ACHN (cell line): ENCODE measurements at regions not wholly inside any gene's neighbourhood (a gene's known extent, or its start where the extent isn't known, plus 50 kb on each side); places are given as distances from the start of the nearest gene placed in this dataset.
"Not testable (repeated sequence)": the region's sequence is repeated elsewhere in the genome, so short reads cannot be mapped to it uniquely, and the experiment has no call there.

ENCODE experiments used
- DNase-seq: peaks from one replicate; pipeline ENCODE4 v3.0.0-alpha.2; 2015
- in situ Hi-C: cut with HindIII; loops from 2 replicates; pipeline ENCODE4 v1.10.0; 2017; ENCODE audit warnings: low sequenced_read_pairs, low pct_ligation_motif_present, low pct_unique_long_range_greater_than_20kb

DNA sequence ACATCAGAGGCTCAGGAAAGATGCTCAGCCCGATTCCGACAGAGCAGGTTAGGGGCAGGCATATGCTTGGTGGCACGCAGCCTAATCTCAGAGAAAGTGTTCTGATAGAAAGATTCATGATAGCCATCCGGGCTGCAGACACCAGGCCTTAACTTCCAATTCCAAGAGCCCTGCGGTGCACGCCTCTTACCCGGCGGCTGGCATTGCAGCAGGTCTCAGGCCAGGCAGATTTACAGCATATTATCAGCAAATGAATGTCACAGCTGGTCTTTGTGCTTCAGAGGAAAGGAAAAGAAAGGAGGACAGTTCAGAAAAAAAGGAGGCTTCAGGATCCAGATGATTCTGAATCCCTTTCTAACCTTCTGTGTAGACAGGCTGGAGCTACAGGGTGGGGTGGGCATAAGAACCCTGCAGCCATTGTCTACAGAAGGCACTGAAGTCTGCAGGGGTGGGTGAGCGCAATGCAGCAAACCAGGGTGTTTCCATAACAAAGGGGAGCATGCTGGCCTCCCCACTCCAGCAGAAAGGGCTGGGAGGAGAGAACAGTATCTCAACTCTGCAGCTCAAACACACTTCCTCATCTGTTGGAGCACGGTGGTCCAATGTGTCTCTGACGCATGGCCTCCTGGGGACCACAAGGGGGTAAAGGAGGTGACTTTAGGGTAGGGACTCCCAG, 277.4 kb upstream of the XYLT1 start:
- DNase-seq: no peak
- in situ Hi-C loops: no loop called here

DNA sequence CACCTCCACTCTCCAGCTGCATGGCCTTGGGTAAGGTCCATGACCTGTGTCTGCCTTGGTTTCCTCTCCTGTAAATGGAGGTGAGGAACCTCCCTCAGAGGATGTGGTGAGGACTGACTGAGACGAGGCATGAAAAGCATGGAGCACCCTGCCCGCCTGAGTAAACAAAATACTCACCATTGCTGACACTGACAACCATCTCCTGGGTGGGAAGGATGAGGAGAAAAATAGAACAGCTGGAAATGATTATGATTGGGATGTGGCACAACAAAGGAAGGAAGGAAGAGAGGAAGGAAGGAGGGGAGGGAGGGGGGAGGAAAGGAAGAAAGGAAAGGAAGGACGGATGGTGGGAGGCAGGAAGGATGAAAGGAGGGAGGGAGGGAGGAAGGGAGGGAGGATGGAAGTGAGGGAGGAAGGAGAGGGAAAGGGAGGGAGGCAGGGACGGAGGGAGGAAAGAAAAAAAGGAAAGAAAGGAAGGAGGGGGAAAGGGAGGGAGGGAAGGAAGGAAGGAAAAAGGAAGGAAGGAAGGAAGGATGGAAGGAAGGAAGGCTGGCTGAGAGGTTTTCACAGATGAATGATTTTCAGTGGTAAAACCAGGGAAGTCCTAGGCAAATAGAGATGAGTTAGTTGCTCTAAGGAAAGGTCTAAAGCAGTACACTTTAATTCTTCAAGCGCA, 276.5 kb upstream of the XYLT1 start:
- DNase-seq: no peak
- in situ Hi-C loops: no loop called here

DNA sequence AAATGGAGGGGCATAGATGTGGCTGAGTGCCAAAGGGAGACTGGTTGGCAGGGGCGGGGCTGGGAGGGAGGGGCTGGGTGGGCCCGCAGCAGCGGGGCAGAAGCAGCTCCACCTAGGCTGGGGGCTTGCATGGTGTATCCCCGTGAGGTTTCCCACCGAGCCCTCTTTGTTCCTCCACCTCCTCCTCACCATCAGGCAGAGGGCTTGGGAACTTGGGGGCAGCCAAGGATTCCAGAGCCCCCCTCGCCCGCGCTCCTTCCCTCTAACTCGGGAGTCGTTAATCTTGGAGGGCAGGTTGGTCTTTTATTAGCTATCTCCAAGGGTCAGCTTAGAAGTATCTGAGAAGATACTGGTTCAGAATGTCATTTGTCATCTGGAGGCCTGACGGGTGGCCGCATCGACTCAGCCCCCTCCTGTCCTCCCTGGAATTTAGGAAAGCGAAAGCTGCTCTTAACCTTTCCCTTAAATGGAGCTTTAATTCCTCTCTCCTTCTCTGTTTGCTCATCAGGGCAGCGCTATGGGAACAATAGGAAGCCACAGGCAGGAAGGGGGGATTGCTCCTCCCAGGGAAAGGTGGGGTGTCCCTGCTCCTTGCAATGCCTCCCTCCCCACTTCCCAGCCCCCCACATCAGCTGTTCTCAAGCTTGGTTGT, 274.3 kb upstream of the XYLT1 start:
- no peak for DNase-seq

DNA sequence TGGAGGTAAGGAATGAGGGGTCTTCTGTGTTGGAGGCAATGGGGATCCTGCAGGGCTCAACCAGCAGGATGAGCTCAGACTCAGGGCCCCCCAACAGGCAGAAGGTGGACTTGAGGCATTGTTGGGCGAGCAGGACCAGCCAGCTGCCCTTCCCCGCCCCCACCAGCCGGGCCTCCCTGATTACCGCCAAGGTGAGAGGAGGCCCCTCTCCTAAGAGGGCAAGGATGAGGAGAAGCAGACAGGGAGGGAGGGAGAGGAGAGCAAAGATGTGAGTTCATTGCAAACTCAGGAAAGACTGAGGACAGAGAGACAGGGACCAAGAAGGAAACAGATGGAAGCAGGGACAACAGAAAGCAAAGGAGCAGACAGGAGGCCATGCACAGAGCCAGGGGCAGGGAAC, 272.8 kb upstream of the XYLT1 start:
- DNase-seq: no peak
- in situ Hi-C loops: no loop called here

More for the DNA sequence above, 274.3 kb upstream of the XYLT1 start:
- in situ Hi-C loops: no loop called here

DNA sequence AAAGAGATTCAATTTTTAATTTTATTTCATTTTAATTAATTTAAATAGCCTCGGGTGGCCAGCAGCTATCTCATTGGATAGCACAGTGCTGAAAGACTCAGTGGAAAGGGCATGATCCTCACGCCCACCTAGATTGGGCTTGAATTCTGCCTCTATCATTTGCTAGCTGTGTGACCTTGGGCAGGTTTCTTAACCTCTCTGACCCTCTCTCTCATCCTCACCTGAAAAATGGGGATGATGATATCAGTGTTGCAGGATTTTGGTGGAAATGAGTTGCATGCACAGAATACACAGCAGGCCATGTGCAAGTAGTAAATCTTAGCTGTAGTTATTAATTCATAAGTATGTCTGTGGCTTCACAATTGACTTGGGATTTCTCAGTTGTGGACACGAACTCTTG, 272.4 kb upstream of the XYLT1 start:
- DNase-seq: no peak
- in situ Hi-C loops: no loop called here

DNA sequence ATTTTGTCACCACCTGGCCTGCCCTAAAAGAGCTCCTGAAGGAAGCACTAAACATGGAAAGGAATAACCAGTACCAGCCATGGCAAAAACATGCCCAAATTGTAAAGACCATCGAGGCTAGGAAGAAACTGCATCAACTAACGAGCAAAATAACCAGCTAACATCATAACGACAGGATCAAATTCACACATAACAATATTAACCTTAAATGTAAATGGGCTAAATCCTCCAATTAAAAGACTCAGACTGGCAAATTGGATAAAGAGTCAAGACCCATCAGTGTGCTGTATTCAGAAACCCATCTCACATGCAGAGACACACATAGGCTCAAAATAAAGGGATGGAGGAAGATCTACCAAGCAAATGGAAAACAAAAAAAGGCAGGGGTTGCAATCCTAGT, 264.3 kb upstream of the XYLT1 start:
- in situ Hi-C loops, DNase-seq: not testable (repeated sequence)

DNA sequence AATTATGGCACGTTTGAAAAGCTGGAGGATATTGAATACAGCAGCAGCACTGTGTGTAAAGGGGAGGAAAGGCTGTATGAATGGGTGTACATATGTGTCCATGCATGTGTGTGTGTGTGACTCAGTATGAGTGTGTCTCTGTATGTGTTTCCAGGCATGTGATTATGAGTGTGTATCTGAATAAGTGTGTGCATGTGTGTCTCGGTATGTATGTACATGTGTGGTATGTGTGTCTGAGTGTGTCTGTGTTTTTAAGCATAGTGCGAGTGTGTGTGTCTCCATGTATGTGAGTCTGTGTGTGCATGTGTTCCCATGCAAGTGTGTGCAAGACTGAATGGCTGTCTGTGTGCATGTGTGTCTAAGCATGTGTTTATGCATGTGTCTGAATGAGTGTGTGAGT, 259.1 kb upstream of the XYLT1 start:
- DNase-seq: no peak
- in situ Hi-C loops: no loop called here

DNA sequence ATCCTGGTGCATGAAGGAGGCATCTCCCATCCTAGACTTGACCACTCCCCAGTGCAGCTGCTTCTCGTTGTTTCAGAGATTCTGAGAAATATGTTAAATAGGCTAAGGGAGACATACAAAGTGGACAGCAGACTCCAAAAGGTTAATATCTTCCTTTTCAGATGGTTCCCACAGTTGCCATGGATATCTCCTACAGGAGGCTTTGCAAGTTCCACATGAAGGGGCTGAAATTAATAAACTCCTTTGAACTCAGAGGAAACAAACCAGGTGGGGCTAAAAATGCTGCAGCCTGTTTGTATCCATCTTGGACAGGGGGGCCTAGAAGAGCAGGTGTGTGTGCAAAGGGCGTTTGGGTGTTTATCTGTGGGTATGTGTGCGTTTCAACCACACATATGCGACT, 257.4 kb upstream of the XYLT1 start:
- DNase-seq: no peak
- in situ Hi-C loops: no loop called here

DNA sequence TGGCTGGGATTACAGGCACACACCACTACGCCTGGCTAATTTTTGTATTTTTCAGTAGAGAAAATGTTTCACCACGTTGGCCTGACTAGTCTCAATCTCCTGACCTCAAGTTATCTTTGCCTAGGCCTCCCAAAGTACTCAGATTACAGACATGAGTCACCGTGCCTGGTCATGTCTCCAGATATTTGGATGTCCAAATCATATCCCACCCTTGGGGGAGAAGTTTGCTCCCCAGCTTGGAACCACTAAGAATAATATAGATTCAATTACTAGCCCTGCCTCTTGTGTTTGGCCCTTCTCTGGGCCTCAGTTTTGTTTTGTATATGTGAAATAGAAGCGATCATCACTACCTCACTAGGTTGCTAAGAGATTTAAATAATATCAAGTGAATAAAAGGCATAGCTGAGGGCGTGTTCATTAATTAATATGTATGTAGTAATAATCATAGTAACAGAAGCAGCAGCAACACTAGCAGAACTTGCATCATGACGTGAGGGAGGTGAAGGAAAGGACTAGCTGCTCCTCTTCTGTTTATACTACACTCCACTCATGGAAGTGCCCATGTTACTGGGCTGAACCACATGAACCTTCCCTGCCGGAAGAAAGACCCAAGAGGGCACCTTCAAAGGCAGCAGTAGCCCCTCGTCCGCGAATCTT, 253.6 kb upstream of the XYLT1 start:
- in situ Hi-C loops: no loop called here
- DNase-seq: no peak

DNA sequence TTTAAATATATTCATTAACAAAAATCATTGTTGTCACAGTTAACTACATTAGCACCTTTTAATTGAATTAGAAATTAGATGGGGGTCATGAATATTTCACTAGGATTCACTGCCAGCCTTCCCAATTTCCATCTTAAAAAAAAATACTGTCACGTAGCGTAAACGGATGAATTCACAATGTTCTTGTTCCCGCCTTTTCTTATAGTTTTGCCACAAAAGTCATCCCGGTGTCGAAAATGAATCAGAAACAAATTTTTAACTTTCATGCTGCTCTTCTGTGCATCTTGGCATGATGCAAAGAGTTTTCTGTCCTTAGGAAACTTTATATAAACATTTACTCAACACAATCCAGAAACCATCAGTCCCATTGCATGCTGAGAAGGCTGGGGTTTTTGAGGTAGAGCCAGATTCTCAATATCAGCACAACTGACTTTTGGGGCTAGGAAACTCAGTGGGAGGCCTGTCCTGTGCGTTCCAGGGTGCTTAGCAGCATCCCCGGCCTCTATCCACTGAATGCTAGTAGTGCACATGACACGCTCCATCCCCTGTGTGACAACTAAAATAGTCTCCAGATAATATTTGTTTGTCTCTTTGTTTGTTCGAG, 252.9 kb upstream of the XYLT1 start:
- no peak for DNase-seq
- in situ Hi-C loops: no loop called here

DNA sequence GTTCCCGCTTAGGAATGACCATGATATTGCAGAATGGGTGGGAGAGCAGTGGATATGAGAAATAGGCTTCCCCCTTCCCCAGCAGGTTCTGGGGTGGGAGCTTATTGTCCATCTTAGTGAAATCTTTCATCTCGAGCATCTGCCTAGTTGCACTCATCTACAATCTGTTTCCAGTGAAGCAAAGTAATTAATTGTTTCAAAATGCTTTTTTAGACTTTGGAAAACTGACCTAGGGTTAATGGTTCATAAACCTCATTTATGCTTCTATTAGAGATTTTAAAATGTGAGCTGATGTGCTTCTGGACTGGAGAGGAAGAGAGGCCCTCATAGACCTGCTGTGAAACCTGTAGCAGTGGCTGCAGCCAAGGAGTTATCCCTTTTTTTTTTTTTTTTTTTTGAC, 247.7 kb upstream of the XYLT1 start:
- in situ Hi-C loops: no loop called here
- no peak for DNase-seq

DNA sequence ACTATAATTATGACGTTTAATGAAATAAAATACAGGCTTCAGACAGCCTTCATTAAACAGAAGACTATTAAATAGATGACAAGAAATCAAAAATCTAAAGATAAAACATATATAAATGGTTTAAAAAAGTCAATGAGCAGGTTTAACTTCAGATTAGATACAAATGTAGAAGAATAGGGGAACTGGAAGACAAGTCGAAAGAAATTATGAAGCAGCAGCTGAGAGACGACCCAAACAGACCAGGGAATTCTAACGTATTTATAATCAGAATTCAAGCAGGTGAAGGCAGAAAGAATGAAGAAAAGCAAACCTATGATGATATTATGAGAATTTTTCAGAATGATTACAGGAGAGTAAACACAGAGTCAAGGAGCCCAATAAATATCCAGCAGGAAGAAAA, 235.1 kb upstream of the XYLT1 start:
- DNase-seq: no peak
- in situ Hi-C loops: no loop called here

DNA sequence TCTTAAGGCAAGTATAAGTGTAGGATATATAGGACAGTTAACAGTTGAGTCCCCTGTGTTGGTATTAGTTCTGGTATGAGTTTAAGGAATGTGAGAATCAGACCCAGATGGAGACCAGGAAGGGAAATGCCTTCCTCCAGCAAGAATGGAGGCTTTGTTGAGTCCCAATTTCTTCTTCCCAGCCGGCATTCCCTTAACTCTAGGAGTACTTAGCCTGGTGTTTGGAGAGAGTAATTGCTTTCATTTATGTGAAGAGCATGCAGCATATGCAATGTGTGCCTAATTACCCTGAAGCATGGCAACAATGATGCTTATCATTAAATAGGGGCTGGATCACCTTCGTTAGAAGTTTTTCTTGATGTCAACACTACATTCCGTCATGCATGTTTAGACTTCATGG, 225.9 kb upstream of the XYLT1 start:
- in situ Hi-C loops: no loop called here
- DNase-seq: no peak

DNA sequence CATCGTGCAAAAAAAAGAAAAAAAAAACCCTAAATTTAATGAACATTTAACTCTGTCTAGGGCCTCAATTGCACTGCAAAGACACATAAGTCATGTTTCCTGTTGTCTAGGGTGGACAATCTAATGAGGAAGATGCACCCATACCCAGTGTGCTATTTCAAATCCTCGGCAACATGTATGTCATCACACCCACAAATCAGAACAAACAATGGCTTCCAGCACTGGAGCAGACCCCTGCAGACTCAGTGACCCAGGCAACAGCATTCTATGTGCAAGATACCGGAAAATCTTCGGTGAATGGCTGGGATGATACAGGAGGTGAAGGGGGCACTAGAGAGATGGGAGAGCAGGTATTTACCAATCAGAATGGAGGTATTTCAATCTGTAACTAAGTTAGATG, 221.7 kb upstream of the XYLT1 start:
- in situ Hi-C loops: no loop called here
- DNase-seq: no peak

DNA sequence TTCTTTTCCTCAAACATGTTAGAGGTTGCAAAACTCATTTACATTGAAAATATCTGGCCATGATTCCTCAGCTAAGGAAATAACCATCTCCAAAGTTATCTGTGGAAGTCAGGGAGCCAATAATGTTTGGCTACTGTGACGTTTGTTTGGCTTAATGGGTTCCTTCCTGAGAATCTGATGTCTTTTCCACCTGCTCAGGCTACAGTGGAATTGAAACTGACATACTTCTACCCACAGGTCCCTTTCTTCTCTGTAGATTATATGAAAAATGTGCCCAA, 221.1 kb upstream of the XYLT1 start:
- DNase-seq: no peak
- in situ Hi-C loops: no loop called here

DNA sequence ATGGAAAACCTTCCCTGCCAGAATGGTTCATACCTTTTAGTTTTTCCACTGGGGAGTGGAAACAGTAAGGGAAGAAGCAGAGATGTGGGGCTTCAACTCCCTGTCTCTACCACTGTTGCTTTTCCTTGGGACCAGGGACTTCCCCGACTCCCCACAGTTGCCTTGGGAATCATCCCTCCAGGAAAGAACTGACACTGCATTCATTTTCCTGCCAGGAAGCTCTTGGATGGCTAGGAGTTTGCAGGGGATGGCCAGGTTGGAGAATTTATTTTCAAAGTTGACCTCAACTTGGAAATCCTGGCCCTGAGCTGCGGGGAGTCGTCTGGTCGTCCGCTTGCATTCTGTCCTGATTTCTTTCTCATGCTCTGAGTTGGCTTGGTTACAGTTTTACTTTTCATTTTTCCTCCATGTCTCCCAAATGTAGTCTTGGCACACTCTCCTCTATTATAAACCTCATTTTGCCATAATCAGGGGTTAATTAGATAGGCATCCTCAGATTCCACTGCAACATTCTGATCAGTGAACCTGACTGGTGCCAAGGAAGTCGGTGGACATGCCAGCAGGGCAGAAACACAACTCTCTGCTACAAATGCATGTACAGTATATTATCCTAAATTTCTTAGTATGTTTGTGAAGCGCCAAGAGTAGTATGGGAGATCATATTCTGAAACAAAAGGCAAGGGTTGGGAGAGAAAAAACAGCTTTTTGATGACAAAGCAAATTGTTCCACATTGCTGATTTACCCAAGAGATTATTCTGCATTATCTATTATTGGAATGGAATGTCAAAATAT, 220.5 kb upstream of the XYLT1 start:
- in situ Hi-C loops: no loop called here
- DNase-seq: no peak

DNA sequence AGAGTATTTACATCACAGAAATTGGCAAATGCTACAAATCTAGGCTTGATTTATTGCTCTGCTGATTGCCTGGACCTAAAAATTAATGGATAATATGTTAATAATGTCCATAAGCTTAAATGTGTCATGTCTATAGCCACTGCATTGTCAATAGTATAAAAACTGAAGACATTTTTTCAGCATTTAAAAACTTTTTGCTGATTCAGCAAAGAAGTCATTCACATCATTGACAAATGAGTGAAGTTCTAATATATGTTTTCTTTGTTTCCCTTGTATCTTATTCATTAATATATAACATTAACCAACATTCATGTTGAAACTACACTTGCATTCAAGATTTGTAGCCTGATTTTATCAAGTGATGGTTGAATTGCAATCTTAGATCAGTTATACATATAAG, 214.7 kb upstream of the XYLT1 start:
- in situ Hi-C loops: no loop called here
- DNase-seq: no peak

DNA sequence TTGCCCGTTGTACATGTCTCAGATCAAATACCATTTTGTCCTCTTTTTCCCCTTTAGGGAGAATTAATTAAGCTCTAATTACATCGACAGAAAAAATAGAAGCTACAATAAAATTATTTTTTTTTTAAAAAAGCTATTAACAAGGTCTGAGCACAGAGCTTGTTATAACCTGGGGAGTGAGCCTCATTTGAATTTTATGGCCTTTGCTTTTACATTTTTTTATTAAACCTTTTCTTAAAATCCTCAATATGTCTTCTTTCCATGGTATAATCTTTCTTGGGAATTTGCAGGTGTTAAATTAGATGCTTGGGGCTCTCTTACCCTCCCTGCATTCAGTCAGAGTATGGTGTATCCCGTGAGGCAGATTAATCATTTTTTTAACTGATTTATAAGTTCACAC, 212.5 kb upstream of the XYLT1 start:
- DNase-seq: no peak
- in situ Hi-C loops: no loop called here

DNA sequence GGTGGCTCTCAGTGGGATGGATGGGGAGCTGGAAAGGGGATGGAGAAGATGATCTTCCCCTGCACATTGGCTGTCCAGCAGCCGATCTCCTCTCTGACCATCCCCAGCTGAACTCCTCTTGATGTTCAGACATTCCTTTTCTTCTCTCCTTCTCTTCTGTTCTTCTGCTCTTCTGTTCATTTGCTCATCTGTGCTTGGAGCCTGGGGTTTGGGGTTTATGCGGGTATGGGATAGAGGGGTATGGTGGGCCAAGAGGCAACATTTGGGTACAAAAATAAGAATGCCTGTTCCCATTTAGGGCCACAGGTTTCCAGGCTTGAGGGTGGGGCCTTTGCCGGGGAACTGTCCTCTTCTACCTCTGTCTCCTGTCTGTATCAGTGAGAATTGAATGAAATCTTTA, 205.4 kb upstream of the XYLT1 start:
- in situ Hi-C loops: no loop called here
- no peak for DNase-seq
